IMR-90 (cell line): ENCODE measurements at regions not wholly inside any gene's neighbourhood (a gene's known extent, or its start where the extent isn't known, plus 50 kb on each side); places are given as distances from the start of the nearest gene placed in this dataset.
"Not testable (repeated sequence)": the region's sequence is repeated elsewhere in the genome, so short reads cannot be mapped to it uniquely, and the experiment has no call there.

ENCODE experiments used
- ATAC-seq: fragments of 200-7000 bp; cut with Tn5 transposase; 2 replicates; pipeline ENCODE4 v1.9.1; 2020; ENCODE audit warnings: low read depth, mild to moderate bottlenecking, moderate library complexity
- BruUV-seq: library from RNA; stranded (reverse); fragments of 400-500 nt; replicated peaks from 2 replicates; lab custom pipeline; 2021; lab: Mats Ljungman, UMichigan
- CTCF ChIA-PET: fragments of 300-600 bp; formaldehyde crosslinking; extraction: SDS; loops from one replicate; lab custom pipeline; 2021; ENCODE audit warnings: antibody characterized with exemption; lab: Yijun Ruan, JAX
- POLR2A ChIA-PET: fragments of 300-600 bp; sonication (Branson Sonifier 250); formaldehyde crosslinking; loops from one replicate; lab custom pipeline; 2022; ENCODE audit warnings: antibody characterized with exemption; ENCODE audit not compliant: unreplicated experiment; lab: Charles Lee
- DNase-seq: peaks from one replicate; pipeline ENCODE4 v3.0.0; 2013
- H2AFZ ChIP-seq: replicated peaks from 2 replicates; pipeline ENCODE3; 2013; ENCODE audit warnings: low read length, mild to moderate bottlenecking; ENCODE audit not compliant: poor library complexity
- H2AK5ac ChIP-seq: 2 replicates; pipeline ENCODE4 v1.6.1; 2013; ENCODE audit warnings: low read depth, low read length, inconsistent platforms
- H2AK9ac ChIP-seq: replicated peaks from 2 replicates; pipeline ENCODE3; 2013; ENCODE audit warnings: mild to moderate bottlenecking, low read depth, low read length, moderate library complexity; ENCODE audit not compliant: poor library complexity
- H2BK120ac ChIP-seq: 2 replicates; pipeline ENCODE4 v1.6.1; 2013; ENCODE audit warnings: low read depth, low read length, inconsistent platforms
- H2BK15ac ChIP-seq: 3 replicates; pipeline ENCODE4 v1.6.1; 2013; ENCODE audit warnings: low read depth, low read length, inconsistent platforms
- H2BK20ac ChIP-seq: 2 replicates; pipeline ENCODE4 v1.6.1; 2013; ENCODE audit warnings: low read depth, mild to moderate bottlenecking, inconsistent platforms, low read length, moderate library complexity
- H2BK5ac ChIP-seq: 2 replicates; pipeline ENCODE4 v1.6.1; 2013; ENCODE audit warnings: mild to moderate bottlenecking, low read depth, low read length, inconsistent platforms; ENCODE audit not compliant: poor library complexity, severe bottlenecking
- H3K14ac ChIP-seq: replicated peaks from 2 replicates; pipeline ENCODE4 v1.6.1; 2013; ENCODE audit warnings: low read depth, low read length, inconsistent platforms
- H3K18ac ChIP-seq: 2 replicates; pipeline ENCODE4 v1.6.1; 2013; ENCODE audit warnings: low read depth, low read length, control low read depth
- H3K23ac ChIP-seq: 2 replicates; pipeline ENCODE4 v1.6.1; 2013; ENCODE audit warnings: low read depth, low read length, inconsistent platforms
- H3K27ac ChIP-seq: 2 replicates; pipeline ENCODE4 v1.5.1; 2013; ENCODE audit warnings: mild to moderate bottlenecking, control low read depth, low read length; ENCODE audit not compliant: insufficient read depth
- H3K27me3 ChIP-seq: 2 replicates; pipeline ENCODE4 v1.6.1; 2013; ENCODE audit warnings: low read length; ENCODE audit not compliant: control insufficient read depth, insufficient read depth
- H3K36me3 ChIP-seq: 2 replicates; pipeline ENCODE4 v1.6.1; 2013; ENCODE audit warnings: low read length, mixed read lengths; ENCODE audit not compliant: control insufficient read depth, insufficient read depth
- H3K4ac ChIP-seq: 2 replicates; pipeline ENCODE4 v1.6.1; 2013; ENCODE audit warnings: low read depth, low read length, inconsistent platforms
- H3K4me1 ChIP-seq: 2 replicates; pipeline ENCODE4 v1.6.1; 2013; ENCODE audit warnings: low read length, mixed read lengths; ENCODE audit not compliant: control insufficient read depth, insufficient read depth
- H3K4me2 ChIP-seq: 2 replicates; pipeline ENCODE4 v1.6.1; 2013; ENCODE audit warnings: low read depth, mild to moderate bottlenecking, control low read depth, low read length, moderate library complexity
- H3K4me3 ChIP-seq: 2 replicates; pipeline ENCODE4 v1.5.1; 2013; ENCODE audit warnings: low read depth, mild to moderate bottlenecking, control low read depth, low read length, moderate library complexity; ENCODE audit not compliant: insufficient read depth
- H3K56ac ChIP-seq: 2 replicates; pipeline ENCODE4 v1.6.1; 2013; ENCODE audit warnings: low read length, inconsistent platforms; ENCODE audit not compliant: insufficient read depth; ENCODE audit errors: extremely low read depth
- H3K79me1 ChIP-seq, 2 experiments: 2 replicates each; pipeline ENCODE4 v1.6.1; 2013; ENCODE audit warnings: low read length in 2 of 2, inconsistent platforms in 1 of 2, low read depth in 1 of 2
- H3K9ac ChIP-seq: 2 replicates; pipeline ENCODE4 v1.6.1; 2013; ENCODE audit warnings: low read depth, low read length, control low read depth
- H3K9me1 ChIP-seq: 2 replicates; pipeline ENCODE4 v1.6.1; 2013; ENCODE audit warnings: low read length, inconsistent platforms; ENCODE audit not compliant: insufficient read depth
- H3K9me3 ChIP-seq: 2 replicates; pipeline ENCODE4 v1.6.1; 2013; ENCODE audit warnings: low read length; ENCODE audit not compliant: control insufficient read depth, insufficient read depth
- H4K20me1 ChIP-seq: 2 replicates; pipeline ENCODE4 v1.6.1; 2013; ENCODE audit warnings: low read length, inconsistent platforms; ENCODE audit not compliant: insufficient read depth
- H4K5ac ChIP-seq: 2 replicates; pipeline ENCODE4 v1.6.1; 2013; ENCODE audit warnings: mild to moderate bottlenecking, low read depth, low read length, control low read depth
- H4K8ac ChIP-seq, 2 experiments: 2 replicates each; pipeline ENCODE4 v1.6.1; 2013; ENCODE audit warnings: low read depth in 2 of 2, low read length in 2 of 2, control low read depth in 1 of 2, inconsistent platforms in 1 of 2
- H4K91ac ChIP-seq: 2 replicates; pipeline ENCODE4 v1.6.1; 2013; ENCODE audit warnings: low read depth, low read length, inconsistent platforms; ENCODE audit not compliant: insufficient read depth
- CHD1 ChIP-seq: IDR thresholded peaks from 2 replicates; pipeline ENCODE4 v1.6.1; 2012; ENCODE audit warnings: low read depth, low read length, improper control_type of control experiment
- FOS ChIP-seq: fragments of 150-350 bp; IDR thresholded peaks from 2 replicates; pipeline ENCODE4 v1.6.1; 2016; ENCODE audit warnings: low read depth, low read length
- MAFK ChIP-seq: IDR thresholded peaks from 2 replicates; pipeline ENCODE4 v1.6.1; 2012; ENCODE audit warnings: low read depth, low read length, improper control_type of control experiment
- MXI1 ChIP-seq: IDR thresholded peaks from 2 replicates; pipeline ENCODE4 v1.6.1; 2012; ENCODE audit warnings: low read depth, mild to moderate bottlenecking, low read length, moderate library complexity, borderline replicate concordance
- NFE2L2 ChIP-seq: fragments of 150-350 bp; IDR thresholded peaks from 2 replicates; pipeline ENCODE4 v1.6.1; 2016; ENCODE audit warnings: low read depth, mild to moderate bottlenecking, low read length
- RCOR1 ChIP-seq: IDR thresholded peaks from 2 replicates; pipeline ENCODE4 v1.6.1; 2012; ENCODE audit warnings: mild to moderate bottlenecking, low read length, improper control_type of control experiment; ENCODE audit not compliant: insufficient replicate concordance
- RFX5 ChIP-seq: IDR thresholded peaks from 2 replicates; pipeline ENCODE4 v1.8.0; 2012; ENCODE audit warnings: low read depth, mild to moderate bottlenecking, low read length, moderate library complexity
- SMC3 ChIP-seq: fragments of 150-350 bp; IDR thresholded peaks from 2 replicates; pipeline ENCODE4 v1.6.1; 2016; ENCODE audit warnings: low read depth, mild to moderate bottlenecking, antibody characterized with exemption, low read length, moderate library complexity
- USF2 ChIP-seq: fragments of 150-350 bp; IDR thresholded peaks from 2 replicates; pipeline ENCODE4 v1.6.1; 2017; ENCODE audit warnings: mild to moderate bottlenecking, antibody characterized with exemption, low read length, low read depth
- WGBS, 2 experiments: methylation state at CpG; one replicate each; pipeline versions ENCODE4 v1.1.5 to v1.1.7; 2013; ENCODE audit warnings: missing lambda C conversion rate in 2 of 2; ENCODE audit not compliant: insufficient read length in 1 of 2; ENCODE audit errors: extremely low coverage in 2 of 2; 5-methylcytosine and 5-hydroxymethylcytosine counted together
- dilution Hi-C: fragments of 300-500 bp; cut with HindIII; formaldehyde crosslinking; loops from one replicate; pipeline ENCODE4 v1.14.3; 2018; ENCODE audit warnings: low sequenced_read_pairs; ENCODE audit not compliant: unreplicated experiment
- in situ Hi-C: fragments of 300-500 bp; cut with MboI; formaldehyde crosslinking; loops from 3 replicates; pipeline ENCODE4 v1.14.3; 2019; ENCODE audit warnings: low sequenced_read_pairs, inconsistent platforms, mixed read lengths
- intact Hi-C: fragments of 100-400 bp; cut with micrococcal nuclease; formaldehyde crosslinking; loops from 2 replicates; pipeline ENCODE4 v1.10.0; 2022

- Histone ChIP-seq H2BK15ac (no peak overlapping the region), H2BK120ac (no peak overlapping the region), H3K9ac (no peak overlapping the region), H3K23ac (no peak overlapping the region), H2BK5ac (no peak overlapping the region), H3K18ac (no peak overlapping the region), H4K20me1 (no peaks in the 10 kb centered on the region), H2AK5ac (no peak overlapping the region), H3K9me1 (no peaks in the 10 kb centered on the region), H3K56ac (no peak overlapping the region), H3K4me3 (no peak overlapping the region), H3K27ac (no peak overlapping the region), H3K4me2 (no peak overlapping the region), H3K4ac (no peak overlapping the region), H3K9me3 (no peaks in the 10 kb centered on the region), H3K27me3 (peaks cover 7% of the 10 kb centered on the region), H3K4me1 (no peaks in the 10 kb centered on the region), H2AFZ (no peak overlapping the region), H3K36me3 (no peaks in the 10 kb centered on the region), H2BK20ac (no peak overlapping the region), H2AK9ac (no peak overlapping the region), H4K5ac (no peak overlapping the region), H4K8ac (no peak overlapping the region), H4K91ac (no peak overlapping the region), H3K79me1 (no peaks in the 10 kb centered on the region), H3K14ac (no peak overlapping the region)
- ATAC-seq (no peak), DNase-seq (no peak)
- TF ChIP-seq RFX5 (no peak), USF2 (no peak), MXI1 (no peak), RCOR1 (no peak), SMC3 (no peak), NFE2L2 (no peak), FOS (no peak), MAFK (no peak), CHD1 (no peak)
- dilution Hi-C loops = no loop called here
- BruUV-seq = no TSS peak
- in situ Hi-C loops = no loop called here
- ChIA-PET POLR2A (no interaction called here), CTCF (interaction anchor here (1.3 kb wide), 1 partner anchor 30 kb away, joined by 3 read pairs; no protein-coding TSS in a partner anchor)
- intact Hi-C loops = no loop called here
- 51% methylated on average over 4 of the region's 10 CpGs; no CpG with 5 or more reads in 1 of the 2 experiments for WGBS, 2 experiments
Observed at GRCh38 chr3:193922034-193922774, 213.7 kb upstream of the HES1 start.

- H2AK5ac ChIP-seq, H3K9ac ChIP-seq, H4K5ac ChIP-seq, H3K4me1 ChIP-seq, H3K27me3 ChIP-seq, POLR2A ChIA-PET, H2AK9ac ChIP-seq, H3K4me2 ChIP-seq, H2BK120ac ChIP-seq, H2BK15ac ChIP-seq, H3K56ac ChIP-seq, H3K9me1 ChIP-seq, H4K8ac ChIP-seq, in situ Hi-C loops, H3K27ac ChIP-seq, dilution Hi-C loops, intact Hi-C loops, H4K91ac ChIP-seq, H3K79me1 ChIP-seq, H3K4ac ChIP-seq, DNase-seq, H3K18ac ChIP-seq, BruUV-seq, CTCF ChIA-PET, ATAC-seq, H3K9me3 ChIP-seq, H4K20me1 ChIP-seq, H2BK5ac ChIP-seq, H3K4me3 ChIP-seq, H3K14ac ChIP-seq, H2AFZ ChIP-seq, H3K23ac ChIP-seq, H3K36me3 ChIP-seq, H2BK20ac ChIP-seq: not testable (repeated sequence)
Observed at GRCh38 chr3:193923958-193924357, 212.0 kb upstream of the HES1 start.
